SK-N-SH treated with all-trans-retinoic acid at 6 μM for 48 hours (cell line): ENCODE measurements at regions not wholly inside any gene's neighbourhood (a gene's known extent, or its start where the extent isn't known, plus 50 kb on each side); places are given as distances from the start of the nearest gene placed in this dataset.

ENCODE experiments used
- CSDC2 ChIP-seq: fragments of 250-450 bp; sonication (Bioruptor Pico); IDR thresholded peaks from 2 replicates; pipeline ENCODE4 v1.5.0; 2020; ENCODE audit warnings: mild to moderate bottlenecking, moderate library complexity
- CSRNP3 ChIP-seq: fragments of 250-450 bp; sonication (Bioruptor Pico); IDR thresholded peaks from 2 replicates; pipeline ENCODE4 v1.5.1; 2021; ENCODE audit warnings: mild to moderate bottlenecking, moderate library complexity
- GLIS3 ChIP-seq: fragments of 250-450 bp; sonication (Bioruptor Pico); IDR thresholded peaks from 2 replicates; pipeline ENCODE4 v1.5.0; 2020; ENCODE audit warnings: mild to moderate bottlenecking, moderate library complexity
- PPARA ChIP-seq: fragments of 250-450 bp; sonication (Bioruptor Pico); IDR thresholded peaks from 2 replicates; pipeline ENCODE4 v1.5.0; 2020; ENCODE audit warnings: mild to moderate bottlenecking, borderline replicate concordance
- RARB ChIP-seq: fragments of 250-450 bp; sonication (Bioruptor Pico); IDR thresholded peaks from 2 replicates; pipeline ENCODE4 v1.8.0; 2021; ENCODE audit warnings: mild to moderate bottlenecking, moderate library complexity
- TOX ChIP-seq: fragments of 250-450 bp; sonication (Bioruptor Pico); IDR thresholded peaks from 2 replicates; pipeline ENCODE4 v1.8.0; 2021; ENCODE audit warnings: mild to moderate bottlenecking, moderate library complexity, borderline replicate concordance
- ZFP3 ChIP-seq: fragments of 250-450 bp; sonication (Bioruptor Pico); IDR thresholded peaks from 2 replicates; pipeline ENCODE4 v1.5.0; 2020; ENCODE audit warnings: mild to moderate bottlenecking, moderate library complexity
- ZNF565 ChIP-seq: fragments of 450-650 bp; formaldehyde crosslinking; conservative IDR thresholded peaks from 2 replicates; pipeline ENCODE4 v1.5.0; 2020; ENCODE audit warnings: low read depth, mild to moderate bottlenecking, moderate library complexity
- ZNF70 ChIP-seq: fragments of 450-650 bp; formaldehyde crosslinking; IDR thresholded peaks from 2 replicates; pipeline ENCODE4 v1.5.0; 2020; ENCODE audit warnings: mild to moderate bottlenecking, moderate library complexity
- TF ChIP-seq, protein P1 (sequence below): fragments of 250-450 bp; sonication (Bioruptor Pico); IDR thresholded peaks from 2 replicates; pipeline ENCODE4 v1.5.1; 2020; ENCODE audit warnings: low read depth, mild to moderate bottlenecking, moderate library complexity
- TF ChIP-seq, protein P2 (sequence below): fragments of 250-450 bp; sonication (Bioruptor Pico); IDR thresholded peaks from 2 replicates; pipeline ENCODE4 v1.5.0; 2020; ENCODE audit warnings: mild to moderate bottlenecking, moderate library complexity
- TF ChIP-seq, protein P3 (sequence below): fragments of 250-450 bp; sonication (Bioruptor Pico); IDR thresholded peaks from 2 replicates; pipeline ENCODE4 v1.8.0; 2020; ENCODE audit warnings: mild to moderate bottlenecking, moderate library complexity, borderline replicate concordance

DNA sequence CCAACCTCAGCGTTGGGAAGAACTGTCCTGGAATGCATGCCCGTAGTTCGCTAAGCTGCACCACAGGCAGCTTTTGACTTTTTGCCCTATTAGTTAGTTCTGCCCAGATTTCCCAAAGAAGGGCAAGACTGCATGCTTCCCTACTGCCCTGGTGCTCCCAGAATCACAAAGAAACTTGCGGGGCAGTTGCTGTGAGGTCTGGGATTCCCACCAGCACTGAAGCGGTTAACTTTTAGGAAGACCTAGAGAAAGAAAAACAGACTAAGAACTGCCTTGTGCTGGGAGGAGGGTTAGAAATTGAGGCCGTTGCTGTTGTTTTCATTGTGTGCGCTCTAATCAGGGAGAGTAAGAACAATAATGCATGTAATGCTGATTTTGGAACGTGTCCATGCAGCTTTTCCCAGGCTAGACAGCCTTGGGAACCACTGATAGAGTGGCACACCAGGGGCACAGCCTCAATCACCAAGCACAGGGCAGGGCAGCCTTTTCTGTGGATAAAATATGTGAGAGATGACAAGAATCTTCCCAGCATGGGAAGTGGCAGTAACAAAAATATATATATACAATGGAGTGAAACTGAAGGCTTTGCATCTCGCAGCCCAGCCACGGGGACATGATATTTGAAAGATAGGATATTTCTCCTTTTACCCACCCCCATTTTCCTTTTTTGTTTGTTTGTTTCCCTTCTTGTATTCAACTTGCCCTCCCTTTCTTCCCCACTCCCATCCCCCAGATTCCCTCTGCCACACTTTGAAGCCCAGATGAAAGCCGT, 137.7 kb upstream of the HEY2 start:
- TF ChIP-seq RARB (no peak), ZFP3 (no peak), ZNF70 (CRISPR knock-in tag) (no peak), CSDC2 (CRISPR knock-in tag) (no peak), PPARA (CRISPR knock-in tag) (no peak), TOX (CRISPR knock-in tag) (no peak), ZNF565 (CRISPR knock-in tag) (no peak), GLIS3 (CRISPR knock-in tag) (no peak), CSRNP3 (CRISPR knock-in tag) (no peak)
- TF ChIP-seq, protein P1, sequence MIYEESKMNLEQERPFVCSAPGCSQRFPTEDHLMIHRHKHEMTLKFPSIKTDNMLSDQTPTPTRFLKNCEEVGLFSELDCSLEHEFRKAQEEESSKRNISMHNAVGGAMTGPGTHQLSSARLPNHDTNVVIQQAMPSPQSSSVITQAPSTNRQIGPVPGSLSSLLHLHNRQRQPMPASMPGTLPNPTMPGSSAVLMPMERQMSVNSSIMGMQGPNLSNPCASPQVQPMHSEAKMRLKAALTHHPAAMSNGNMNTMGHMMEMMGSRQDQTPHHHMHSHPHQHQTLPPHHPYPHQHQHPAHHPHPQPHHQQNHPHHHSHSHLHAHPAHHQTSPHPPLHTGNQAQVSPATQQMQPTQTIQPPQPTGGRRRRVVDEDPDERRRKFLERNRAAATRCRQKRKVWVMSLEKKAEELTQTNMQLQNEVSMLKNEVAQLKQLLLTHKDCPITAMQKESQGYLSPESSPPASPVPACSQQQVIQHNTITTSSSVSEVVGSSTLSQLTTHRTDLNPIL (CRISPR knock-in tag) = no peak
- TF ChIP-seq, protein P2, sequence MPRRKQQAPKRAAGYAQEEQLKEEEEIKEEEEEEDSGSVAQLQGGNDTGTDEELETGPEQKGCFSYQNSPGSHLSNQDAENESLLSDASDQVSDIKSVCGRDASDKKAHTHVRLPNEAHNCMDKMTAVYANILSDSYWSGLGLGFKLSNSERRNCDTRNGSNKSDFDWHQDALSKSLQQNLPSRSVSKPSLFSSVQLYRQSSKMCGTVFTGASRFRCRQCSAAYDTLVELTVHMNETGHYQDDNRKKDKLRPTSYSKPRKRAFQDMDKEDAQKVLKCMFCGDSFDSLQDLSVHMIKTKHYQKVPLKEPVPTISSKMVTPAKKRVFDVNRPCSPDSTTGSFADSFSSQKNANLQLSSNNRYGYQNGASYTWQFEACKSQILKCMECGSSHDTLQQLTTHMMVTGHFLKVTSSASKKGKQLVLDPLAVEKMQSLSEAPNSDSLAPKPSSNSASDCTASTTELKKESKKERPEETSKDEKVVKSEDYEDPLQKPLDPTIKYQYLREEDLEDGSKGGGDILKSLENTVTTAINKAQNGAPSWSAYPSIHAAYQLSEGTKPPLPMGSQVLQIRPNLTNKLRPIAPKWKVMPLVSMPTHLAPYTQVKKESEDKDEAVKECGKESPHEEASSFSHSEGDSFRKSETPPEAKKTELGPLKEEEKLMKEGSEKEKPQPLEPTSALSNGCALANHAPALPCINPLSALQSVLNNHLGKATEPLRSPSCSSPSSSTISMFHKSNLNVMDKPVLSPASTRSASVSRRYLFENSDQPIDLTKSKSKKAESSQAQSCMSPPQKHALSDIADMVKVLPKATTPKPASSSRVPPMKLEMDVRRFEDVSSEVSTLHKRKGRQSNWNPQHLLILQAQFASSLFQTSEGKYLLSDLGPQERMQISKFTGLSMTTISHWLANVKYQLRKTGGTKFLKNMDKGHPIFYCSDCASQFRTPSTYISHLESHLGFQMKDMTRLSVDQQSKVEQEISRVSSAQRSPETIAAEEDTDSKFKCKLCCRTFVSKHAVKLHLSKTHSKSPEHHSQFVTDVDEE = no peak
- TF ChIP-seq, protein P3, sequence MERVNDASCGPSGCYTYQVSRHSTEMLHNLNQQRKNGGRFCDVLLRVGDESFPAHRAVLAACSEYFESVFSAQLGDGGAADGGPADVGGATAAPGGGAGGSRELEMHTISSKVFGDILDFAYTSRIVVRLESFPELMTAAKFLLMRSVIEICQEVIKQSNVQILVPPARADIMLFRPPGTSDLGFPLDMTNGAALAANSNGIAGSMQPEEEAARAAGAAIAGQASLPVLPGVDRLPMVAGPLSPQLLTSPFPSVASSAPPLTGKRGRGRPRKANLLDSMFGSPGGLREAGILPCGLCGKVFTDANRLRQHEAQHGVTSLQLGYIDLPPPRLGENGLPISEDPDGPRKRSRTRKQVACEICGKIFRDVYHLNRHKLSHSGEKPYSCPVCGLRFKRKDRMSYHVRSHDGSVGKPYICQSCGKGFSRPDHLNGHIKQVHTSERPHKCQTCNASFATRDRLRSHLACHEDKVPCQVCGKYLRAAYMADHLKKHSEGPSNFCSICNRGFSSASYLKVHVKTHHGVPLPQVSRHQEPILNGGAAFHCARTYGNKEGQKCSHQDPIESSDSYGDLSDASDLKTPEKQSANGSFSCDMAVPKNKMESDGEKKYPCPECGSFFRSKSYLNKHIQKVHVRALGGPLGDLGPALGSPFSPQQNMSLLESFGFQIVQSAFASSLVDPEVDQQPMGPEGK = no peak
